HEK293 (cell line): ENCODE measurements at regions not wholly inside any gene's neighbourhood (a gene's known extent, or its start where the extent isn't known, plus 50 kb on each side); places are given as distances from the start of the nearest gene placed in this dataset.

ENCODE experiments used
- CTCF ChIA-PET: fragments of 350-600 bp; formaldehyde crosslinking; extraction: SDS; loops from one replicate; lab custom pipeline; 2021; ENCODE audit warnings: antibody characterized with exemption; lab: Yijun Ruan, JAX
- POLR2A ChIA-PET: fragments of 300-600 bp; formaldehyde crosslinking; extraction: SDS; loops from one replicate; lab custom pipeline; 2020; ENCODE audit warnings: antibody characterized with exemption, inconsistent platforms; lab: Yijun Ruan, JAX
- H3K27ac ChIP-seq: fragments of 200-500 bp; sonication (Bioruptor generic); 2 replicates; pipeline ENCODE4 v1.5.1; 2014; ENCODE audit warnings: low read depth, low read length, control low read depth, inconsistent platforms; ENCODE audit errors: extremely low read depth
- H3K36me3 ChIP-seq, 2 experiments: fragments of 200-500 bp in 1 of 2; sonication (Bioruptor generic) in 1 of 2; 1 replicate in 1 of 2; 2 replicates in 1 of 2; pipeline ENCODE4 v1.5.1; 2014 to 2017; ENCODE audit warnings: inconsistent platforms in 2 of 2, low read length in 2 of 2; ENCODE audit not compliant: control insufficient read depth in 2 of 2, insufficient read depth in 1 of 2
- H3K4me1 ChIP-seq: fragments of 200-500 bp; sonication (Bioruptor generic); 2 replicates; pipeline ENCODE4 v1.5.1; 2014; ENCODE audit warnings: mild to moderate bottlenecking, low read length, inconsistent platforms; ENCODE audit not compliant: control insufficient read depth, insufficient read depth
- H3K4me3 ChIP-seq: 2 replicates; pipeline ENCODE4 v1.5.1; 2011; ENCODE audit warnings: low read depth, mild to moderate bottlenecking, control low read depth, low read length, moderate library complexity
- H3K9me3 ChIP-seq: fragments of 200-500 bp; sonication (Bioruptor generic); 2 replicates; pipeline ENCODE4 v1.5.1; 2014; ENCODE audit warnings: low read depth, low read length, inconsistent platforms; ENCODE audit not compliant: control insufficient read depth, insufficient read depth
- EGR2 ChIP-seq: fragments of 450-650 bp; formaldehyde crosslinking; IDR thresholded peaks from 2 replicates; pipeline ENCODE4 v1.5.1; 2016; ENCODE audit warnings: low read depth, missing biosample characterization, missing genetic modification characterization
- TRIM28 ChIP-seq: IDR thresholded peaks from 2 replicates; pipeline ENCODE4 v1.6.1; 2011; ENCODE audit warnings: low read length, control low read depth, borderline replicate concordance
- ZBTB17 ChIP-seq: fragments of 450-650 bp; formaldehyde crosslinking; IDR thresholded peaks from 2 replicates; pipeline ENCODE4 v1.5.1; 2016; ENCODE audit warnings: missing biosample characterization, missing genetic modification characterization
- ZFHX2 ChIP-seq: fragments of 450-650 bp; formaldehyde crosslinking; conservative IDR thresholded peaks from 2 replicates; pipeline ENCODE4 v1.5.1; 2016; ENCODE audit warnings: missing biosample characterization, missing genetic modification characterization
- ZFP3 ChIP-seq: fragments of 450-650 bp; formaldehyde crosslinking; IDR thresholded peaks from 2 replicates; pipeline ENCODE4 v1.5.1; 2016; ENCODE audit warnings: low read depth, missing biosample characterization, missing genetic modification characterization
- ZFP69B ChIP-seq: fragments of 450-650 bp; formaldehyde crosslinking; IDR thresholded peaks from 2 replicates; pipeline ENCODE4 v1.5.1; 2016; ENCODE audit warnings: missing biosample characterization, missing genetic modification characterization
- ZNF114 ChIP-seq: fragments of 450-650 bp; formaldehyde crosslinking; IDR thresholded peaks from 2 replicates; pipeline ENCODE4 v1.5.0; 2017; ENCODE audit warnings: missing biosample characterization, missing genetic modification characterization
- ZNF146 ChIP-seq: fragments of 450-650 bp; formaldehyde crosslinking; IDR thresholded peaks from 2 replicates; pipeline ENCODE4 v1.5.1; 2016; ENCODE audit warnings: missing biosample characterization, missing genetic modification characterization
- ZNF2 ChIP-seq: fragments of 450-650 bp; formaldehyde crosslinking; IDR thresholded peaks from 2 replicates; pipeline ENCODE4 v1.5.1; 2016; ENCODE audit warnings: missing biosample characterization, missing genetic modification characterization
- ZNF211 ChIP-seq: fragments of 450-650 bp; formaldehyde crosslinking; IDR thresholded peaks from 2 replicates; pipeline ENCODE4 v1.5.1; 2016; ENCODE audit warnings: low read depth, missing biosample characterization, missing genetic modification characterization
- ZNF248 ChIP-seq: fragments of 450-650 bp; formaldehyde crosslinking; IDR thresholded peaks from 2 replicates; pipeline ENCODE4 v1.5.1; 2017; ENCODE audit warnings: missing biosample characterization, missing genetic modification characterization
- ZNF324 ChIP-seq: fragments of 450-650 bp; formaldehyde crosslinking; IDR thresholded peaks from 2 replicates; pipeline ENCODE4 v1.5.1; 2016; ENCODE audit warnings: missing biosample characterization, missing genetic modification characterization
- ZNF394 ChIP-seq: fragments of 450-650 bp; formaldehyde crosslinking; IDR thresholded peaks from 2 replicates; pipeline ENCODE4 v1.5.1; 2016; ENCODE audit warnings: missing biosample characterization, missing genetic modification characterization, mild to moderate bottlenecking, moderate library complexity, borderline replicate concordance
- ZNF548 ChIP-seq: fragments of 450-650 bp; formaldehyde crosslinking; IDR thresholded peaks from 2 replicates; pipeline ENCODE4 v1.5.1; 2016; ENCODE audit warnings: missing biosample characterization, missing genetic modification characterization
- ZNF600 ChIP-seq: fragments of 450-650 bp; formaldehyde crosslinking; IDR thresholded peaks from 2 replicates; pipeline ENCODE4 v1.5.1; 2016; ENCODE audit warnings: missing biosample characterization, missing genetic modification characterization
- ZNF610 ChIP-seq: fragments of 450-650 bp; formaldehyde crosslinking; IDR thresholded peaks from 2 replicates; pipeline ENCODE4 v1.5.1; 2016; ENCODE audit warnings: missing biosample characterization, missing genetic modification characterization, borderline replicate concordance
- ZNF768 ChIP-seq: fragments of 450-650 bp; formaldehyde crosslinking; IDR thresholded peaks from 2 replicates; pipeline ENCODE4 v1.5.1; 2018; ENCODE audit warnings: missing biosample characterization, mild to moderate bottlenecking, missing genetic modification characterization
- ZNF830 ChIP-seq: fragments of 450-650 bp; IDR thresholded peaks from 2 replicates; pipeline ENCODE4 v1.5.0; 2018; ENCODE audit warnings: missing biosample characterization, missing genetic modification characterization, low read depth, mild to moderate bottlenecking, moderate library complexity
- ZXDB ChIP-seq: fragments of 450-650 bp; formaldehyde crosslinking; IDR thresholded peaks from 2 replicates; pipeline ENCODE4 v1.5.1; 2016; ENCODE audit warnings: missing biosample characterization, missing genetic modification characterization
- TF ChIP-seq, protein P1 (sequence below): fragments of 450-650 bp; formaldehyde crosslinking; IDR thresholded peaks from 2 replicates; pipeline ENCODE4 v1.5.1; 2016; ENCODE audit warnings: missing biosample characterization, missing genetic modification characterization
- TF ChIP-seq, protein P2 (sequence below): fragments of 450-650 bp; formaldehyde crosslinking; IDR thresholded peaks from 2 replicates; pipeline ENCODE4 v1.5.1; 2016; ENCODE audit warnings: missing biosample characterization, missing genetic modification characterization
- TF ChIP-seq, protein P3 (sequence below): fragments of 450-650 bp; formaldehyde crosslinking; IDR thresholded peaks from 2 replicates; pipeline ENCODE4 v1.5.1; 2016; ENCODE audit warnings: missing biosample characterization, missing genetic modification characterization
- TF ChIP-seq, protein P4 (sequence below): fragments of 450-650 bp; formaldehyde crosslinking; conservative IDR thresholded peaks from 2 replicates; pipeline ENCODE4 v1.5.1; 2016; ENCODE audit warnings: low read depth, missing biosample characterization, missing genetic modification characterization
- TF ChIP-seq, protein P5 (sequence below): fragments of 450-650 bp; formaldehyde crosslinking; IDR thresholded peaks from 2 replicates; pipeline ENCODE4 v1.5.1; 2016; ENCODE audit warnings: missing biosample characterization, missing genetic modification characterization

DNA sequence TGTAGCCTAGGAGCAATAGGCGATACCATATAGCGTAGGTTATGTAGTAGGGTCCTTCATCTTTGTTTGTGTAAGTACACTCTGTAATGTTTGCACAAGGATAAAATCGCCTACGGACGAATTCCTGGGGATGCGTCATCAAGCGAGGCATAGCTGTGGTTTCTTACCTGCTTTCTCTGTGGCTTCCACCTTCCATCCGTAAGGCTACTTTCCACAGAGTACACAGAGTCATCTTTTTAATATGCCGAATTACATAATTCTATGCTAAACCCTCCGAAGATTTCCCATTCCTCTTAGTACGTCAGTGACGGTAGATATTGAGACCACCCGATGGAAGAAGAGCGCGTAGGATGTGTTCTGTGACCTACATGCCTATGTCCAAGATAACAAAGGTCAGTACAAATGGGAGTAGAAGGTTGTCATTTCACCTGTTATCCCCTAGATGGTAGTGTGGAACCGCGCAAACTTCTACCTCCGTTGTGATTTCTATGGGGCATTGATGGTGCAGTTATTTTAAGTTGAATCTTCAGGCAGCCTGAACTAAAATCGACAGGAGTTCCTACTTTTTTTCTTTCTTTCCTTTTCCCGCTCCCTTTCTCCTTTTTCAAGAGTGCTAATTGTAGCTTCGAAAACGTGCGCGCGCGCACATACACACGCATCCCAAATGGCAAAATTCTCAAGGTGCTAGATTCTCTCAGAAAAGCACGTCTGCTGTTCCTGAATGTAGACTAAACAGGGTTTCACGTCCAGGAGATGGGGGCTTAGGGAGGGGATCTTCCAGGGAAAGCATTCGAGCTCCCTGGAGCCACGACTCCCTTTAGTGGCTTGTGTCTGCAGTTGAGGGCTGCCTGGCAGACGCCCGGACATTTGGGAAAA is 111.7 kb upstream of the MBL2 start:
- ChIA-PET CTCF (interaction anchor here (0.6 to 2.9 kb wide), 14 partner anchors 9 to 1678 kb away, joined by 3 to 21 read pairs (median 4); no protein-coding TSS in a partner anchor), POLR2A (no interaction called here)
- H3K4me3 ChIP-seq = peak overlapping the region; percentile 15
- H3K36me3 ChIP-seq = no peaks in the 10 kb centered on the region
- no peaks in the 10 kb centered on the region for H3K4me1 ChIP-seq
- H3K27ac ChIP-seq = no peak overlapping the region
- no peaks in the 10 kb centered on the region for H3K9me3 ChIP-seq
- TF ChIP-seq ZNF114 (tag by site-specific recombination) = no peak
- TF ChIP-seq ZFHX2 = peak; percentile 71
- TF ChIP-seq ZFP69B (tag by site-specific recombination) = no peak
- TF ChIP-seq, protein P1, sequence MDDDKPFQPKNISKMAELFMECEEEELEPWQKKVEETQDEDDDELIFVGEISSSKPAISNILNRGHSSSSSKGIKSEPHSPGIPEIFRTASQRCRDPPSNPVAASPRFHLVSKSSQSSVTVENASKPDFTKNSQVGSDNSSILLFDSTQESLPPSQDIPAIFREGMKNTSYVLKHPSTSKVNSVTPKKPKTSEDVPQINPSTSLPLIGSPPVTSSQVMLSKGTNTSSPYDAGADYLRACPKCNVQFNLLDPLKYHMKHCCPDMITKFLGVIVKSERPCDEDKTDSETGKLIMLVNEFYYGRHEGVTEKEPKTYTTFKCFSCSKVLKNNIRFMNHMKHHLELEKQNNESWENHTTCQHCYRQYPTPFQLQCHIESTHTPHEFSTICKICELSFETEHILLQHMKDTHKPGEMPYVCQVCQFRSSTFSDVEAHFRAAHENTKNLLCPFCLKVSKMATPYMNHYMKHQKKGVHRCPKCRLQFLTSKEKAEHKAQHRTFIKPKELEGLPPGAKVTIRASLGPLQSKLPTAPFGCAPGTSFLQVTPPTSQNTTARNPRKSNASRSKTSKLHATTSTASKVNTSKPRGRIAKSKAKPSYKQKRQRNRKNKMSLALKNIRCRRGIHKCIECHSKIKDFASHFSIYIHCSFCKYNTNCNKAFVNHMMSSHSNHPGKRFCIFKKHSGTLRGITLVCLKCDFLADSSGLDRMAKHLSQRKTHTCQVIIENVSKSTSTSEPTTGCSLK (tag by site-specific recombination) = no peak
- no peak for TF ChIP-seq ZFP3 (tag by site-specific recombination)
- no peak for TF ChIP-seq ZNF248 (tag by site-specific recombination)
- TF ChIP-seq ZNF2 (tag by site-specific recombination) = no peak
- no peak for TF ChIP-seq ZNF324 (tag by site-specific recombination)
- TF ChIP-seq, protein P2, sequence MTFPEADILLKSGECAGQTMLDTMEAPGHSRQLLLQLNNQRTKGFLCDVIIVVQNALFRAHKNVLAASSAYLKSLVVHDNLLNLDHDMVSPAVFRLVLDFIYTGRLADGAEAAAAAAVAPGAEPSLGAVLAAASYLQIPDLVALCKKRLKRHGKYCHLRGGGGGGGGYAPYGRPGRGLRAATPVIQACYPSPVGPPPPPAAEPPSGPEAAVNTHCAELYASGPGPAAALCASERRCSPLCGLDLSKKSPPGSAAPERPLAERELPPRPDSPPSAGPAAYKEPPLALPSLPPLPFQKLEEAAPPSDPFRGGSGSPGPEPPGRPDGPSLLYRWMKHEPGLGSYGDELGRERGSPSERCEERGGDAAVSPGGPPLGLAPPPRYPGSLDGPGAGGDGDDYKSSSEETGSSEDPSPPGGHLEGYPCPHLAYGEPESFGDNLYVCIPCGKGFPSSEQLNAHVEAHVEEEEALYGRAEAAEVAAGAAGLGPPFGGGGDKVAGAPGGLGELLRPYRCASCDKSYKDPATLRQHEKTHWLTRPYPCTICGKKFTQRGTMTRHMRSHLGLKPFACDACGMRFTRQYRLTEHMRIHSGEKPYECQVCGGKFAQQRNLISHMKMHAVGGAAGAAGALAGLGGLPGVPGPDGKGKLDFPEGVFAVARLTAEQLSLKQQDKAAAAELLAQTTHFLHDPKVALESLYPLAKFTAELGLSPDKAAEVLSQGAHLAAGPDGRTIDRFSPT (tag by site-specific recombination) = 0 out of 2 replicates have a peak, but pooled peaks have one; percentile 14
- no peak for TF ChIP-seq ZNF830
- TF ChIP-seq, protein P3, sequence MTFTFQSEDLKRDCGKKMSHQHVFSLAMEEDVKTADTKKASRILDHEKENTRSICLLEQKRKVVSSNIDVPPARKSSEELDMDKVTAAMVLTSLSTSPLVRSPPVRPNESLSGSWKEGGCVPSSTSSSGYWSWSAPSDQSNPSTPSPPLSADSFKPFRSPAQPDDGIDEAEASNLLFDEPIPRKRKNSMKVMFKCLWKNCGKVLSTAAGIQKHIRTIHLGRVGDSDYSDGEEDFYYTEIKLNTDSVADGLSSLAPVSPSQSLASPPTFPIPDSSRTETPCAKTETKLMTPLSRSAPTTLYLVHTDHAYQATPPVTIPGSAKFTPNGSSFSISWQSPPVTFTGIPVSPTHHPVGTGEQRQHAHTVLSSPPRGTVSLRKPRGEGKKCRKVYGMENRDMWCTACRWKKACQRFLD (tag by site-specific recombination) = no peak
- no peak for TF ChIP-seq ZNF548 (tag by site-specific recombination)
- TF ChIP-seq ZNF768 = no peak
- TF ChIP-seq, protein P4, sequence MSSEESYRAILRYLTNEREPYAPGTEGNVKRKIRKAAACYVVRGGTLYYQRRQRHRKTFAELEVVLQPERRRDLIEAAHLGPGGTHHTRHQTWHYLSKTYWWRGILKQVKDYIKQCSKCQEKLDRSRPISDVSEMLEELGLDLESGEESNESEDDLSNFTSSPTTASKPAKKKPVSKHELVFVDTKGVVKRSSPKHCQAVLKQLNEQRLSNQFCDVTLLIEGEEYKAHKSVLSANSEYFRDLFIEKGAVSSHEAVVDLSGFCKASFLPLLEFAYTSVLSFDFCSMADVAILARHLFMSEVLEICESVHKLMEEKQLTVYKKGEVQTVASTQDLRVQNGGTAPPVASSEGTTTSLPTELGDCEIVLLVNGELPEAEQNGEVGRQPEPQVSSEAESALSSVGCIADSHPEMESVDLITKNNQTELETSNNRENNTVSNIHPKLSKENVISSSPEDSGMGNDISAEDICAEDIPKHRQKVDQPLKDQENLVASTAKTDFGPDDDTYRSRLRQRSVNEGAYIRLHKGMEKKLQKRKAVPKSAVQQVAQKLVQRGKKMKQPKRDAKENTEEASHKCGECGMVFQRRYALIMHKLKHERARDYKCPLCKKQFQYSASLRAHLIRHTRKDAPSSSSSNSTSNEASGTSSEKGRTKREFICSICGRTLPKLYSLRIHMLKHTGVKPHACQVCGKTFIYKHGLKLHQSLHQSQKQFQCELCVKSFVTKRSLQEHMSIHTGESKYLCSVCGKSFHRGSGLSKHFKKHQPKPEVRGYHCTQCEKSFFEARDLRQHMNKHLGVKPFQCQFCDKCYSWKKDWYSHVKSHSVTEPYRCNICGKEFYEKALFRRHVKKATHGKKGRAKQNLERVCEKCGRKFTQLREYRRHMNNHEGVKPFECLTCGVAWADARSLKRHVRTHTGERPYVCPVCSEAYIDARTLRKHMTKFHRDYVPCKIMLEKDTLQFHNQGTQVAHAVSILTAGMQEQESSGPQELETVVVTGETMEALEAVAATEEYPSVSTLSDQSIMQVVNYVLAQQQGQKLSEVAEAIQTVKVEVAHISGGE = no peak
- peak; percentile 62 for TF ChIP-seq EGR2
- no peak for TF ChIP-seq ZNF600 (tag by site-specific recombination)
- no peak for TF ChIP-seq ZXDB (tag by site-specific recombination)
- 0 out of 2 replicates have a peak, but pooled peaks have one; percentile 13 for TF ChIP-seq ZNF394 (tag by site-specific recombination)
- TF ChIP-seq ZNF146 (tag by site-specific recombination) = no peak
- TF ChIP-seq ZNF610 (tag by site-specific recombination) = no peak
- TF ChIP-seq, protein P5, sequence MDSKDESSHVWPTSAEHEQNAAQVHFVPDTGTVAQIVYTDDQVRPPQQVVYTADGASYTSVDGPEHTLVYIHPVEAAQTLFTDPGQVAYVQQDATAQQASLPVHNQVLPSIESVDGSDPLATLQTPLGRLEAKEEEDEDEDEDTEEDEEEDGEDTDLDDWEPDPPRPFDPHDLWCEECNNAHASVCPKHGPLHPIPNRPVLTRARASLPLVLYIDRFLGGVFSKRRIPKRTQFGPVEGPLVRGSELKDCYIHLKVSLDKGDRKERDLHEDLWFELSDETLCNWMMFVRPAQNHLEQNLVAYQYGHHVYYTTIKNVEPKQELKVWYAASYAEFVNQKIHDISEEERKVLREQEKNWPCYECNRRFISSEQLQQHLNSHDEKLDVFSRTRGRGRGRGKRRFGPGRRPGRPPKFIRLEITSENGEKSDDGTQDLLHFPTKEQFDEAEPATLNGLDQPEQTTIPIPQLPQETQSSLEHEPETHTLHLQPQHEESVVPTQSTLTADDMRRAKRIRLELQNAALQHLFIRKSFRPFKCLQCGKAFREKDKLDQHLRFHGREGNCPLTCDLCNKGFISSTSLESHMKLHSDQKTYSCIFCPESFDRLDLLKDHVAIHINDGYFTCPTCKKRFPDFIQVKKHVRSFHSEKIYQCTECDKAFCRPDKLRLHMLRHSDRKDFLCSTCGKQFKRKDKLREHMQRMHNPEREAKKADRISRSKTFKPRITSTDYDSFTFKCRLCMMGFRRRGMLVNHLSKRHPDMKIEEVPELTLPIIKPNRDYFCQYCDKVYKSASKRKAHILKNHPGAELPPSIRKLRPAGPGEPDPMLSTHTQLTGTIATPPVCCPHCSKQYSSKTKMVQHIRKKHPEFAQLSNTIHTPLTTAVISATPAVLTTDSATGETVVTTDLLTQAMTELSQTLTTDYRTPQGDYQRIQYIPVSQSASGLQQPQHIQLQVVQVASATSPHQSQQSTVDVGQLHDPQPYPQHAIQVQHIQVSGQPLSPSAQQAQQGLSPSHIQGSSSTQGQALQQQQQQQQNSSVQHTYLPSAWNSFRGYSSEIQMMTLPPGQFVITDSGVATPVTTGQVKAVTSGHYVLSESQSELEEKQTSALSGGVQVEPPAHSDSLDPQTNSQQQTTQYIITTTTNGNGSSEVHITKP = peak; percentile 60
- TF ChIP-seq ZBTB17 (tag by site-specific recombination) = 0 out of 2 replicates have a peak, but pooled peaks have one; percentile 28
- TF ChIP-seq ZNF211 (tag by site-specific recombination) = no peak
- TF ChIP-seq TRIM28 = 0 out of 2 replicates have a peak, but pooled peaks have one; percentile 35
